Ishikawa (cell line): ENCODE measurements at regions not wholly inside any gene's neighbourhood (a gene's known extent, or its start where the extent isn't known, plus 50 kb on each side); places are given as distances from the start of the nearest gene placed in this dataset.

ENCODE experiments used
- EGR1 ChIP-seq: IDR thresholded peaks from 2 replicates; pipeline ENCODE4 v1.6.1; 2012
- EP300 ChIP-seq: IDR thresholded peaks from 2 replicates; pipeline ENCODE4 v1.6.1; 2012; ENCODE audit warnings: borderline replicate concordance

DNA sequence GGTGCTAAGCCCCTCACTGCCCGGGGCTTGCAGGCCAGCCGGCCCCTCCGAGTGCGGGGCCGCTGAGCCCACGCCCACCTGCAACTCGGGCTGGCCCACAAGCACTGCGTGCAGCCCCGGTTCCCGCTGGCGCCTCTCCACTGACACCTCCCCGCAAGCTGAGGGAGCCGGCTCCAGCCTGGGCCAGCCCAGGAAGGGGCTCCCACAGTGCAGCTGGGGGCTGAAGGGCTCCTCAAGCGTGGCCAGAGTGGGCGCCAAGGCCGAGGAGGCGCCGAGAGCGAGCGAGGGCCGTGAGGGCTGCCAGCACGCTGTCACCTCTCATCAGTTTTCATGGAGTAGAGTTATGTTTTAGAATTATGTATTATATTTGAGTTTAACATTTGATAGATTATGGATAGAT lies 176.5 kb upstream of the FAM78B start:
- TF ChIP-seq EP300 (no peak), EGR1 (no peak)
